Upper lobe of left lung (tissue), 6 donors: ENCODE measurements at regions not wholly inside any gene's neighbourhood (a gene's known extent, or its start where the extent isn't known, plus 50 kb on each side); places are given as distances from the start of the nearest gene placed in this dataset.

Experiments used
- ATAC-seq, 2 donors: fragments of 200-7000 bp; cut with Tn5 transposase; one replicate each; pipeline ENCODE4 v1.9.1; 2022; ENCODE audit warnings: mild to moderate bottlenecking in 2 of 2, moderate library complexity in 2 of 2; ENCODE audit not compliant: low FRiP score in 2 of 2
- DNase-seq, 2 donors: peaks; one replicate each; pipeline ENCODE4 v3.0.0-alpha.2; 2019 to 2020
- H3K27ac ChIP-seq, 4 donors: fragments of 200-600 bp; sonication (generic); one replicate each; pipeline ENCODE4 v1.5.1; 2016 to 2019
- H3K27me3 ChIP-seq, 4 donors: fragments of 200-600 bp; sonication (generic); one replicate each; pipeline ENCODE4 v1.5.1; 2017 to 2019
- H3K36me3 ChIP-seq, 4 donors: fragments of 200-600 bp; sonication (generic); one replicate each; pipeline ENCODE4 v1.5.1; 2016 to 2019
- H3K4me1 ChIP-seq, 4 donors: fragments of 200-600 bp; sonication (generic); one replicate each; pipeline ENCODE4 v1.5.1; 2018 to 2019
- H3K4me3 ChIP-seq, 4 donors: fragments of 200-600 bp; sonication (generic); one replicate each; pipeline ENCODE4 v1.5.1; 2017 to 2019; ENCODE audit warnings: mild to moderate bottlenecking in 2 of 4, moderate library complexity in 1 of 4
- H3K9me3 ChIP-seq, 4 donors: fragments of 200-600 bp; sonication (generic); one replicate each; pipeline ENCODE4 v1.5.1; 2018 to 2019
- CTCF ChIP-seq, 6 experiments: fragments of 450-650 bp in 4 of 6; fragments of 200-600 bp in 2 of 6; sonication (generic) in 2 of 6; IDR thresholded peaks; one replicate each; pipeline ENCODE4 v1.5.1; 2016 to 2019; ENCODE audit warnings: antibody characterized with exemption in 6 of 6
- EP300 ChIP-seq, 4 donors: sonication (generic); formaldehyde crosslinking; IDR thresholded peaks; one replicate each; pipeline ENCODE4 v1.5.1; 2017; ENCODE audit warnings: antibody characterized with exemption in 4 of 4, control low read depth in 2 of 4
- POLR2A ChIP-seq, 4 donors: fragments of 450-650 bp; IDR thresholded peaks; one replicate each; pipeline ENCODE4 v1.5.1; 2016 to 2017; ENCODE audit warnings: antibody characterized with exemption in 4 of 4, mild to moderate bottlenecking in 2 of 4
- POLR2AphosphoS5 ChIP-seq, 2 donors: sonication (generic); formaldehyde crosslinking; IDR thresholded peaks; one replicate each; pipeline ENCODE4 v1.5.1; 2017; ENCODE audit warnings: antibody characterized with exemption in 2 of 2
- WGBS, 2 donors: methylation state at CpG; one replicate each; pipeline ENCODE4 v1.1.5; 2017 to 2018; 5-methylcytosine and 5-hydroxymethylcytosine counted together
- donor health status: DM: no; HTN: no; CAD: no; lungs with moderate emphysema.
- donor health status: DM: no; HTN: yes; CAD: no; lungs with severe emphysema.

GRCh38 chr15:68518046-68518445 lies 60.7 kb upstream of the CORO2B start:
- no peak for DNase-seq
- 80 to 82% methylated on average over 4 to 6 of the region's 6 CpGs for WGBS, 2 donors

DNA sequence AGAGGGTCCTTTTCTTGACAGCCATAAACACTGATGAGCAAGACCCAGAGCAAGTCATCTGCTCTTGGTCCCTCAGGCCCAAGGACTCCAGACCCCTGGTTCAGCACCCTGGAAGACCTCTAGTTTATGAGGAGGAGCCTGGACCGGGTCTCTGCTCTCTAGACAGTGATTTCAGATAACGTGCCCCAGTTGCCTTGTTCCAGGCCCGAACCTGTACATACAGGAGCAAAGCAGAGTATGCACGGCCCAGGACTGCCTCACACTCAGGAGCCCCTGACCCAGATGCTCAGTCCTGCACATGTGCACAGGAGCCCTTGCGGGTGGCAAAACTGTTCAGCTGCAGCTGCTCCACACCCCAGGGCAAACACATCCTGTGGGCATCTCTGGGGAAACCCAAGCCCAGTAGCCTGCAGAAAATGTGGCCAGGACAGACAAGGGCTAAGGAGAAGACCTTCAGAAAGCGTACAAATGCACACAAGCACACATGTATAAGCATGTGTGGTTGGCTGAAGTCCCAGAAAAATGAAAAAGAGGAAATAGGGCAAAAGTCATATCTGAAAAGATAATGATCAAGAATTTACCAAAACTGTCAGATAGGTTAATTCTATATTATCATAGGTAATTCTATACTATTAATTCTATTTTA lies 59.9 kb upstream of the CORO2B start:
- Histone ChIP-seq H3K27me3 (no peaks in the 10 kb centered on the region), H3K4me1 (no peaks in the 10 kb centered on the region), H3K27ac (no peak overlapping the region), H3K4me3 (no peak overlapping the region), H3K36me3 (no peaks in the 10 kb centered on the region), H3K9me3 (no peaks in the 10 kb centered on the region)
- DNase-seq = no peak
- 65 to 75% methylated on average over 5 to 6 of the region's 6 CpGs for WGBS, 2 donors
- peak in 1 of 2 donors; percentile 9 for ATAC-seq
- TF ChIP-seq POLR2AphosphoS5 (IDR thresholded peaks at IDR 0.05) (no peak), CTCF (IDR thresholded peaks at IDR 0.05) (no peak), POLR2A (IDR thresholded peaks at IDR 0.05) (no peak), EP300 (IDR thresholded peaks at IDR 0.05) (no peak)

More at GRCh38 chr15:68518046-68518445, 60.7 kb upstream of the CORO2B start:
- Histone ChIP-seq H3K9me3 (no peaks in the 10 kb centered on the region), H3K27me3 (no peaks in the 10 kb centered on the region), H3K36me3 (no peaks in the 10 kb centered on the region), H3K27ac (peak overlapping the region in 1 of 4 donors; percentile 32), H3K4me3 (no peak overlapping the region), H3K4me1 (no peaks in the 10 kb centered on the region)
- ATAC-seq = peak in 1 of 2 donors; percentile 6
- TF ChIP-seq EP300 (IDR thresholded peaks at IDR 0.05) (no peak), POLR2A (IDR thresholded peaks at IDR 0.05) (no peak), CTCF (IDR thresholded peaks at IDR 0.05) (no peak), POLR2AphosphoS5 (IDR thresholded peaks at IDR 0.05) (no peak)

- TF ChIP-seq EP300 (IDR thresholded peaks at IDR 0.05) (no peak), POLR2A (IDR thresholded peaks at IDR 0.05) (no peak), POLR2AphosphoS5 (IDR thresholded peaks at IDR 0.05) (no peak), CTCF (IDR thresholded peaks at IDR 0.05) (no peak)
- peaks cover 0 to 5% (median 0%) of the 10 kb centered on the region in 4 donors for H3K4me1 ChIP-seq
- no peaks in the 10 kb centered on the region for H3K36me3 ChIP-seq
- WGBS, 2 donors = 67 to 74% methylated on average over 4 of the region's 4 CpGs
- peak in 1 of 2 donors; percentile 85 for ATAC-seq
- no peaks in the 10 kb centered on the region for H3K27me3 ChIP-seq
- no peak for DNase-seq
- no peak overlapping the region for H3K27ac ChIP-seq
- no peak overlapping the region for H3K4me3 ChIP-seq
- no peaks in the 10 kb centered on the region for H3K9me3 ChIP-seq
Measured at GRCh38 chr15:68524753-68525584, 53.8 kb upstream of the CORO2B start.

DNA sequence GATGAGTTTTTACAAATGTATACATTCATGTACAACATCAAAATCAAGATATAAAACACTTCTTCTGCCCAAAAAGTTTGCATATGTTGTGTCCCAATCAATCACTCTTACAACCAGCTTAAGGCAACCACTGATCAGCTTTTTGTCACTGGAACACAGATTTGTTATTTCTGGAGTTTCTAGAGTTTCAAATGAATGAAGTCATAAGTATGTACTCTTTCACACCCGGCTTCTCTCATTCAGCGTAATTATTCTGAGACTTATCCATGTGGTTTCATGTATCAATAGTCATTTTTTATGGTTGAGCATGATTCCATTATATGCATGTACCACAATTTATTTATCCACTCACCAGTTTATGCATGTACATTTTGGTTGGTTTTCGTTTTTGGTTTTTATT lies 53.0 kb upstream of the CORO2B start:
- Histone ChIP-seq H3K27ac (no peak overlapping the region), H3K36me3 (no peaks in the 10 kb centered on the region), H3K4me3 (no peak overlapping the region), H3K9me3 (no peaks in the 10 kb centered on the region), H3K4me1 (peaks cover 0 to 5% (median 0%) of the 10 kb centered on the region in 4 donors), H3K27me3 (no peaks in the 10 kb centered on the region)
- DNase-seq = no peak
- WGBS, 2 donors = 84 to 86% methylated on average over 3 of the region's 3 CpGs
- TF ChIP-seq POLR2A (IDR thresholded peaks at IDR 0.05) (no peak), CTCF (IDR thresholded peaks at IDR 0.05) (no peak), POLR2AphosphoS5 (IDR thresholded peaks at IDR 0.05) (no peak), EP300 (IDR thresholded peaks at IDR 0.05) (no peak)
- ATAC-seq = no peak
